Activated naive CD4-positive, alpha-beta T cell treated with anti-CD3 and anti-CD28 coated beads, Interleukin-2, amount 50 U/mL, for 16 hours (primary cell): ENCODE measurements at regions not wholly inside any gene's neighbourhood (a gene's known extent, or its start where the extent isn't known, plus 50 kb on each side); places are given as distances from the start of the nearest gene placed in this dataset.
"Not testable (repeated sequence)": the region's sequence is repeated elsewhere in the genome, so short reads cannot be mapped to it uniquely, and the experiment has no call there.

Experiments used
- DNase-seq: peaks from one replicate; pipeline ENCODE4 v3.0.0-alpha.2; 2020

DNA sequence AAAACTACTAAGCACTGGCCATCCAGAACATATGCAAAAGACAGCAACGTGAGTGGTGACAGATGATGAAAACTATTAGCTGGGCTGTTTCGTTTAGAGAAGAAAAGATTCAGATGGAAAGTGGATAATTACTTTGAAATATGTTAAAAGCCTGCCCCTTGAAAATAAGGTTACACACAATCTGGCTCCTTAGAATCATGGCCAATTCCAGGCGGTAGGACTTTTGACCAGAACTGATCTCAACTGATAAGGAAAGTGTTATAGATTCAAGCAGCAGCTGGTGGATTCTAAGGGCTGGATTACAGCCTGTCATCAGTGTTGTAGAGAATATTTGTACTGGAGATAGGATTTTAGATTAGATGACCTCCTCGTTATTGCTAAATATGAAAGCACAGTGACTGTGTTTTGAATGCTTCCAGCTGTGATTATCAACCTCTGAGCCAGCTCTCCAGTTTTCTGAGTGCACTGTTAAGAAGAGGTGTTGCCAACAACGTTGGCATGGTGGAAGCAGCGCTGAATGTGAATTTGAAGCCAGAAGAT is 75.1 kb downstream of the KBTBD2 start:
- DNase-seq = not testable (repeated sequence)

DNA sequence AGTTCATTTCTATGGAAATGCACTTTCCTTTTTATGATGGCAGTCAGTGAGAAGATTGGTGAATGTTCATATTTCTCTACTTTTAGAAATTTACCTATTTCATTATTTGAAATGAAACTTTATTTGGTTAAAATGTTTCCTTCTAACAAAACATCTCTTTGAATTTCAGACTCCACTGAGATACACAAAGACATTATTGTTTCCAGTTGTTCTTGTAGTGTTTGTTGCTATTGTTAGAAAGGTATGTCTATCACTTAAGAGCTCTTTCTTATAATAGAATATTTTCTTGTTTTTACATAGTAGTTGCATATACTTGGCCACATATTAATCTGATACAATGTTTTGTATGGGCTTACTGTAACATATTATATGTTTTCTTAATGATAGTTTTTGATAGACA is 76.8 kb downstream of the KBTBD2 start:
- not testable (repeated sequence) for DNase-seq

DNA sequence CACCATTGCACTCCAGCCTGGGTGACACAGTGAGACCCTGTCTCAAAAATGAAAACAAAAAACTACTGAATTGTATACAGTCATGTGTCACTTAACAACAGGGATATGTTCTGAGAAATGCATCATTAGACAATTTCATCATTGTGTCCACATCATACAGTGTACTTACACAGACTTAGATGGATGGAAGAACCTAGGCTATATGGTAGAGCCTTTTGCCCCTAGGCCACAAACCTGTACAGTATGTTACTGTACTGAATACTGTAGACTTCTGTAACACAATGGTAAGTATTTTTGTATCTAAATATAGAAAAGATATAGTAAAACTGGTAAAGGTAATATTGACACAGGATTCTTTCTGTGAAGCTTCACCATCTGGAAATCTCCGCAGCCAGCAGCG is 81.7 kb downstream of the KBTBD2 start:
- no peak for DNase-seq

DNA sequence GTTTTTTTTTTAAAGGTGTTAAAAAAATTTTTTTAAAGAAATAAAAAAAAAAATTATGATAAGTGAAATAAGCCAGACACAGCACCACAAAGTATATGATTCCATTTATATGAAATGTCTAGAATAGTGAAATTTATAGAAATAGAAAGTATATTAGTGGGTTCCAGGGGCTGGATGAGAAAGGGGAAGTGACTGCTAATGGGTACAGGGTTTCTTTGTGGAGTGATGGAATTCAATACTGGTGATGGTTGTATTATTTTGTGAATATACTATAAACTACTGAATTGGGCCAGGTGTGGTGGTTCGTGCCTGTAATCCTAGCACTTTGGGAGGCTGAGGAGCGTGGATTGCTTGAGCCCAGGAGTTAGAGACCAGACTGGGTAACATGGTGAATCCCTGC is 82.2 kb downstream of the KBTBD2 start:
- DNase-seq = no peak

DNA sequence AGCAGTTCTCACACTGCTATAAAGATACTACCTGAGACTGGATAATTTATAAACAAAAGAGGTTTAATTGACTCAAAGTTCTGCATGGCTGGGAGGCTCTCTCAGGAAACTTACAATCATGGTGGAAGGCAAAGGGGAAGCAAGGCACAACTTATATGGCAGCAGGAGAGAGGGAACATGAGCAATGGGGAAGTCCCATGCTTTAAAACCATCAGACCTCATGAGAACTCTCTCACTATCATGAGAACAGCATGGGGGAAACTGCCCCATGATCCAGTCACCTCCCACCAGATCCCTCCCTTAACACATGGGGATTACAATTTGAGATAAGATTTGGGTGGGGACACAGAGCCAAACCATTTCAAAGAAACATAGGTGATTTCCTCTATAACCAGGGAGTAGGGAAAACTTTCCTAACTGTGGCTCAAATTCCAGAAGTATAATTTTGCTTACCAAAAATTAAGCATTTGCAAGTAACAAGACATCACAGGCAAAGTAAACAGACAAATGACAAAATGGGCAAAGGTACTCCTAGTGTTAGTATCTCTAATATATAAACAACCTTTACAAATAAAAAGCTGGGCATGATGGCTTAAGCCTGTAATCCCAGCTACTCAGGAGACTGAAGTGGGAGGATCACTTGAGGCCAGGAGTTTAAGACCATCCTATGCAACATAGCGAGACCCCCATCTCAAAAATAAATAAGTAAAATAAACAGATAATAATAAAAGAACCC is 88.0 kb downstream of the KBTBD2 start:
- no peak for DNase-seq

DNA sequence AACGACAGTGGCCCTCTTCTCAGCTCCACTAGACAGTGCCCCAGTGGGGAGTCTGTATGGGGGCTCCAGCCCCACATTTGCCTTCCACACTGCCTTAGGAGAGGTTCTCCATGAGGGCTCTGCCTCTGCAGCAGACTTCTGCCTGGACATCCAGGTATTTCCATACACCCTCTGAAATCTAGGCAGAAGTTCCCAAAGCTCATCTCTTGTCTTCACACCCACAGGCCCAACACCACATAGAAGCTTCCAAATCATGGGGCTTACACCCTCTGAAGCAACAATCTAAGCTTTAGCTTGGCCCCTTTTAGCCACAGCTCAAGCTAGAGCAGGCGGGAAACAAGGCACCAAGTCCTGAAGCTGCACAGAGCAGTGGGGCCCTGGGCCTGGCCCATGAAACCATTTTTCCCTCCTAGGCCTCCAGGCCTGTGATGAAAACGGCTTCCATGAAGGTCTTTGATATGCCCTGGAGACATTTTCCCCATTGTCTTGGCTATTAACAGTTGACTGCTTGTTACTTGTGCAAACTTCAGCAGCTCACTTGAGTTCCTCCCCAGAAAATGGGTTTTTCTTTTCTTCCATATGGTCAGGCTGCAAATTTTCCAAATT is 89.2 kb downstream of the KBTBD2 start:
- DNase-seq = no peak

DNA sequence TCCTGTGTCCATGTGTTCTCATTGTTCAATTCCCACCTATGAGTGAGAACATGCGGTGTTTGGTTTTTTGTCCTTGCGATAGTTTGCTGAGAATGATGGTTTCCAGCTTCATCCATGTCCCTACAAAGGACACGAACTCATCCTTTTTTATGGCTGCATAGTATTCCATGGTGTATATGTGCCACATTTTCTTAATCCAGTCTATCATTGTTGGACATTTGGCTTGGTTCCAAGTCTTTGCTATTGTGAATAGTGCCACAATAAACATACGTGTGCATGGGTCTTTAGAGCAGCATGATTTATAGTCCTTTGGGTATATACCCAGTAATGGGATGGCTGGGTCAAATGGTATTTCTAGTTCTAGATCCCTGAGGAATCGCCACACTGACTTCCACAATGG is 98.5 kb downstream of the KBTBD2 start:
- DNase-seq = not testable (repeated sequence)

DNA sequence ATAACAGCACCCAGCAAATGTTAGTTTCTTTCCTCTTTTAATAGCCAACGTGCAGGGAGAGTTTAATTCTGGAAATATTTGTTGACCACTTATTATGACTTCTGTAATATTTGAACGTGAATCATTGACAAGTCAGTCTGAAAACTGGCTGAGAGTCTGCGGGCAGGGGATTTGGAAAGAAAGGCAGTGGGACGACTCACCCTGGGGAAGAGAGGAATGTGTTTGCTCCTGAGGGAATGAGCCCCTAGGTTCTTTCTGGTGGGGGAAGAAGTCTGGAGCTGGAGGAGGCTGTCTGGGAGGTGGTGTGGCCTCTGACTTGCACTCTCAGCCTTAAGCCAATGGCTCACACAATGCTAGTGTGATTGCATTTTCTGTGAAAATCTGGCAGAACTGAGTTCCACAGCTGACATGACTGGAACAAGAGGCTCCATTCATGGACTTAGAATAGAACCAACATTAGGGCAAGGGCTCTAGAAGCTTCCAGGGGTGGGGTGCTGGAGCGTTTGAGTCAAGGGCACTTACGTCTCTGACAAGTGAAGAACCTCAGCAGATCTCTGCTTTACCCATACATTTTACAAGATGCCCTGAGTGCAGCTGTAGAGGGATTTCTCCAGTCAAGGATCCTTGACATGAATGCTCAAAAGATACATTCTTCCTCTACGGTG is 100.7 kb downstream of the KBTBD2 start:
- not testable (repeated sequence) for DNase-seq

DNA sequence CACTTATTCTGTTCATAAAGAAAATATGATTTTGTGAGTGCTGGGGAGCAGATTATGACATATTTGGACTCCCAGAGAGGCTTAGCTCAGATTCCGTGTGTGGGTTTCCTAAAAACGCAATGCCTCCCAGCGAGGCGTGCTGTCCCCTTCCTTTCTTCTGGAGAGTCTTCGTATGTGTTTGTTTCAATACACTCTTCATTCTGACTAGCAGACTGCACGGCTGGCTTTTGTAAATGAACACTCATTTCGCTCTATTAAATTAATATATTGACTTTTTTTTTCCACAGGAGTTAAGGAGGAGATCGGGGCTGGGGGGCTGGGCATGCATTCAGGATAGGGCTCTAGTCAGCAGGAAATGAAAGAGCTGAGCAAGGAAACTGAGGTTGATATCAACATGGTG is 102.3 kb downstream of the KBTBD2 start:
- DNase-seq = not testable (repeated sequence)

DNA sequence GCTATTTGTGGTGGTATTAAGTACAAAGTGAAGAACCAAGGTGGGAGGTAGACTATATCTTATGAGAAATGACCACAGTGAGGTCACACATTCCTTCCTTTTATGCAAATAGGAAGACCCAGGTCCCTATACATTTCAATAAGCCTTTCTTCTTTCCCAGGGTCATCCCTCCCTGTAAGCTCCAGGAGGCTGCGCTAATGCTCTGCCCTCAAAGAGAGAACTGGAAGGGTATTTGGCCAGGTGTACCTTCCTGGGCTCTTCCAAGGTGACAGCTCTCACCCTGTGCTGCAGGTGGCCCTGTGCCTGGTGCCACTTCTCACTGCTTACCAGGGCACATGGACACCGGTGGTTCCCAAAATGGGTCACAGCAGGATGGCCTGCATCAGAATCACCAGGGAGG is 103.4 kb downstream of the KBTBD2 start:
- DNase-seq = not testable (repeated sequence)

DNA sequence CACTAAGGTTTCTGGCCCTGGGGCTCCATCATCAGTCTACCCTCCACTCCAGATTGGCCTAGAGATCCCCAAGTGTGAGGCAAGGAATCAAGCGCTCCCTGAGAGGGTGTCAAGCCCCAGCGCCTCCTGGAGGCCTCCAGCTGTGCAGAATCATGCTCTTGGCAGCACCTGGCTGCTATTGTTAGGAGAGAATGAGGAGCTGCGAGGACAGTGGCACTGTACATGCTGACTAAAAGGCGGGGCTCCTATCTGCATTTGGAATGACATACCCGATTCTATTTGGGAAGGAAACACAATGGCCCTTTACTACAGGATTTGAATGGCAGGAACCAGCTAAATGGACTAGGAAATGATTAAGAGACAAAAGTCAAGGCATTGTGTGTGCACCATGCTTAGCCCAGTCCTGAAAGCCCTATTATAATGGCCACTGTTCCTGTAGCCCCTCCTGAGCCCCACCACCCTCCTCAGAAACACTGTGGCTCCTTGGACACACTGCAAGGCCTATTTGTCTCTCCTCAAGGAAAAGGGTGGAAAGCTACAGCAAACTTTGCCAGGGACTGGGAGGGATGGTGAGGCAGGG is 106.1 kb downstream of the KBTBD2 start:
- DNase-seq = not testable (repeated sequence)

DNA sequence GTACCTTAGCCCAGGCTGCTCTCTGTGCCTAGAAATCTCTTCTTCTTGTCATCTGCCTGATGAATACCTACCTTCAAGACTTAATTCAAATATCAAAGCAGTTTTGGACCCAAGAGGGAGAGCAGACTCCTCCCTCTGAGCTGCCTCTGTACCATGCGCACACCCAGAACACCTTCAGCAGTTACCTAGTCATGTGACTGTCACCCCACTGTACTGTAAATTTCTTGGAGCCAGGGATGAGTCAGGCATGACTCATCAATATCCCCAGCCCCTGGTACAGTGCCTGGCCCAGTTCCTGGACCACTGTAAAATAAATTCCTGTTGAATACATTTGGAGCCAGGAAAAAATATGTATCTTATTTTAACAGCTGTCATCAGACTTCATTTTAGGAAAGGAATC is 111.7 kb downstream of the KBTBD2 start:
- DNase-seq = not testable (repeated sequence)

DNA sequence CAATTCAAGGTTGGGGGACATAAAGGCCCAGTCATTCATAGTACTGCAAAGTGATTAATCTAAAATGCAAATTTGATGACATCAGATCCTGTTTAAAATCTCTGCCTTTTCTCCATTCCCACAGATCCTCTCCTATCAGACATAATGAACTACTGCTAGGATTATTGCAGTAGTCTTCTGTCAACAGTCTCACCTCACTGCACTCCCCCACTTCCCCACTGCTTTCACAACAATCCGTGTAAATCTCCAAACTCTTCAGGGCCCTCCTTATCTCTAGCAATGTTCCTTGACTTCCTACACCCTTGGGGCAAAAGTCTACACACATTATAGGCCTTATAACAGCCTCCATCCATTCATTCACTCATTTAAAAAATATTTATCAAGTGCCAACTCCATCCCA is 112.4 kb downstream of the KBTBD2 start:
- DNase-seq = no peak

DNA sequence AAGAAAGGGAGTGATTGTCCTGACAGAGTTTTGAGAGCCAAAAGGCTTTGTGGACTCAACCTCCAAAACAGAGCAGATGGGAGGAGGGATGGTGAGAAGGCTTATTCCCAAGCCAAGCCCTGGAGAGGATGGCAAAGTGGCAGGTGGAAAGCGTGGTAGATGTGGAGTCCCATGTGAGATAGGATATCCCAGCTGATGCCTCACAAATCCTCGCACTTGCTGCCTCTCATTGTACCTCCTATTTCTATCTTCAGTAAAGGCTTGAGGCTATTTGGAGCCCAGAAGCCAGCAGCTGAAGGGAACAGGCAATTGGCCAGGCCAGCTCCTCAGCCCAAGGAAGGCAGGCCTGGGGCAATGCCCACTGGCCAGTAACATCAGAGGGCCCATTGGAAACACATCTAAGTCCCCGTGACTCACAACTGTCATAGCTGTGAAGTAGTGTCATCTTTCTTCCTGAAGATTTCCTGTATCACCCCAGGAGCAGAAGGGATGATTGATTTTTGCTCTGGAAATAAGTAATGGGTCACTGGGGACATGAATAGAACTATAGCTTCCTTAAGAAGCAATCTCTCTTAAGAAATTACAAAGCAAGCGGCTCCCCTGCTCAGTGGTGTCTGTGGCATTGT is 114.4 kb downstream of the KBTBD2 start:
- DNase-seq = not testable (repeated sequence)

DNA sequence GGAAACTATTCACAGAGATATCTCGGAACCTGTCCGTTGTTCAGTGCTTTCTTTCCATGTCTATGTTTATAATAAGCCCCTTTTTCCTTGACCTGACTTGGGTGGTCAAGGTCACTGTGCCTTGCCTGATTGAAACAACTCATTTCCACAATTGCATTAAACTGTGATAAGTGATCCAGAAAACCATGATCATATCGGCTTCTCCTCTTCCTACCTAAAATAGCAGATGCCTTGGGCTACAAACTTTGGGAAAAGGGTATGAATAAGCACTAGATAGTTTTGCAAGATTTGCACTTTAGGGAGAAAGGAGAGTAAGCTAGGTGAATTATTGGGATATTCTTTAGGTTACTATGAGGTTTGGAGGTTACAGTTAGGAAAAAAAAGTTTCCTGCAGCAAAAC is 115.2 kb downstream of the KBTBD2 start:
- not testable (repeated sequence) for DNase-seq

DNA sequence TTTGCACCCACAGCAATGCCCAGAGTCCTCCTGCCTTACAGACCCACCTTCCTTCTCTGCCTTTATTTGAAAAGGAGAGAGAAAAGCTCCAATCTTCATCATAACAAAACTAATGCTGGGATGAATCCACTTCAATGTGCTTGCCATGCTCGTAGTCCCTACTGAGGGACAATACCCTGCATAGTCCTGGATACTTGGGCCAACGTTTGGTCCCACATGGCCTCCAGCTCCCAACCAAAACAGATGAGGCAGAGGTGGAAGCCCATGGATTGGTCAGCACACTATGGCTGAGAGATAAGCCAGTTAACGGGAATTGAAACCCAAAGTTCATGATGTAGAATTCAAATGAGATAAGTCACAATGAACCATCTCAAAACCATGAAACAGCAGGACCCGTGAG is 115.8 kb downstream of the KBTBD2 start:
- DNase-seq = not testable (repeated sequence)

DNA sequence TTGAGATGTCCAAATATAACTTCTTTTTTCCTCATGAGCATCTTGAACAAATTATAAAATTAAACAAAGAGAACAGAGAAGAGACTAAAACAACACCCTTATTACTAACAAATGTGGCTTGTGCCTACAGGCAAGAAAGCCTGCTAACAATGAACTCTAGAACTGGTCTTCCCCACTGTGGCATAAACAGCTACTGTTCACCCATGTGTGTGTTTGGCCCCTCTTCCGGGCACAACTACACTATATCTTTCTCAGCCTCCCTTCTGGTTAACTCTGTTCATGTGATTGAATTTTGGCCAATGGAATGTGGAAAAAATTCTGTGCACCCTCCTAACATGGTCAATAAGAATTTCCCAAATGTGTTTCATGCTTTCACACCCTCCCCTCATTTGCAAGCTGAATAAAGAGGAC is 117.0 kb downstream of the KBTBD2 start:
- DNase-seq = no peak

DNA sequence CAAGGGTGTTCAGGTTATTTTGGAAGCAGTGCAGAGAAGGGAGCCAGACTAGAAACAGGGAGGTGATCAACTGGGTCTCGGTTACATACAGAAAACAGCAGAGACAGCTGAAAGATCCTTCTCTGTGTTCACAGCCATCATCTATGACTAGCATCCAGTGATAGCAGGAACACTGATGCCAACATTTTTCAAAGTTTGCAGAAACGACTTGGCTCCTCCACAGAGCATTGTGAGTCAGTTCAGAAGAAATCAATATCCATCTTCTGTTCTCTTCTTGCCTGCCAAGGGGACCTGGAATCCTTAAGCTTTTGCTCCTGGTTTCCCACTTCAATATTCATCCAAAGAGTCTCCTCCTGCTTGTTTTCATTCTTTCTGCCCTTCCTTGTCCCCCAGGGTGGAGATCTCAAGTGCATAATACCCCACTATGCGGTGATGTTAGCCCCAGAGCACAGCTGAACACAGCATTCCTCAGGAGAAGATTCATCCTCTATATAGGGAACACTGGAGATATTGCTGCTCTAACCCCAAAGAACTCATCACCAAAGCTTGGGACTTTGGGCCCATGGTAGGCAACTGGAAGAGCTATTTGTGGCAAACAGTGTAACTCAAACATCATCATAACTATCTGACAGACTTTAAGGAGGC is 122.6 kb downstream of the KBTBD2 start:
- DNase-seq = not testable (repeated sequence)

DNA sequence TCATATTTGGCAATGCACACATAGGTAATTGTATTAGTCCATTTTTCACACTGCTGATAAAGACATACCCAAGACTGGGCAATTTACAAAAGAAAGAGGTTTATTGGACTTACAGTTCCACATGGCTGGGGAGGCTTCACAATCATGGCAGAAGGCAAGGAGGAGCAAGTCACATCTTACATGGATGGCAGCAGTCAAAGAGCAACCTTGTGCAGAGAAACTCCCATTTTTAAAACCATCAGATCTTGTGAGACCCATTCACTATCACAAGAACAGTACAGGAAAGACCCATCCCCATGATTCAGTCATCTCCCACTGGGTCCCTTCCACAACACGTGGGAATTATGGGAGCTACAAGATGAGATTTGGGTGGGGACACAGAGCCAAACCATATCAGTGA is 123.2 kb downstream of the KBTBD2 start:
- not testable (repeated sequence) for DNase-seq

DNA sequence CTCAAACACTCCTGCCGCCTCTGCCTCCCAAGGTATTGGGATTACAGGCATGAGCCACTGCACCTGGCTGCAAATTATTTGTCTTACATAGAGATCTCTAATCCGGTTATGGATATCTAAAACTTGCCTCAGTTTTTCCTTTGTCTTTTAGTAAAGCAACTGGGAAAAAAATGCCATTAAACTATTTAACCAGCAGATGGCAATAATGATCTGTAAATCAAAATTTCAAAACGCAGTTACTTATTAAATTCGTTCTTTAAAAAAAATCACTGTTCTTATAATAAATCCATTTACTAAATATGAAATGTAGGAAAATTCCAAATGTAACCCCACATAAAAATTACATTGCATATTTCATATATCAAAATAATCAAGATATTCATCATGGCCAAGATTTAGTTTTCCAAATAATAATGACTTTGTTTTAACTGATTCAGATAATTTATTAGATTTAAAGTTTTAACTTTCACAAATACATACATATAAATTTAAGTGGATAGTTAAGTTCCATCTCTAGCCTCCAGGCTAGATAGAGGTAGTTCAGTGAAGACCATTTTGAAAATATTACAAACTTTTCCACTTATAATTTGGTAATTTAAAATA is 125.8 kb downstream of the KBTBD2 start:
- DNase-seq = not testable (repeated sequence)

DNA sequence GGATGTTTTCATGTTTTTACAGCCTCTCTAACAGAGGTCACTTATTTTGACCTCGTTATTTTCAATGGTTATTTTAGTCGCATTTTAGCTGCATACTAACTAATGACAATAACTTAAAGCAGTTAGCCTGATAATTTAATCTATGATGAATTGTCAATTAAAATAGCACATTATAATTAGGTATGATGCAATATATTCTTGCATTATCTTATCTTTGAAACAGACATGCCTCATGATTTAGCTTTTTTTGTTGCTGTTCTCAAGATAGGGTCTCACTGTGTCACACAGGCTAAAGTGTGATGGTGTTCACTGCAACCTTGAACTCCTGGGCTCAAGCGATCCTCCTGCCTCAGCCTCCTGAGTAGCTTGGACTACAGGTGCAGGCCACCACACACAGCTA is 126.4 kb downstream of the KBTBD2 start:
- DNase-seq = no peak

DNA sequence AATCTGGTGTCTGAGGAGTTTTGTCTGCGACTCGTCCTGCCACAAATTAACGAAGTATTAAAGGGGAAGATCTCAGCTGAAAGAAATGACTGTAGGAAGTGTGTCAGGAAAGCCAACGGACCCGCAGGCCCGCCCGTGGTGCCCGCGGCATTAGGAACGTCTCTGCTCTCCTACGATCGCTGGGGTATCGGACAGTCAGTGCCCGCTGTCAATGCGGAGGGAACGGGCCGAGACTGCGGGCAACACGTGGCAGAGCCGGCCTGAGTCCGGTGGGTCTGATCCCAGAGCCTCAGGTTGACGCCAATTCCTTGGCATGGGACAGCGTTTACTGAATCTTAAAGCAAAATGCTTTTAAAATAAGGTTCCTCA is 128.7 kb downstream of the KBTBD2 start:
- DNase-seq = no peak
